ENCODE measurements at regions not wholly inside any gene's neighbourhood (a gene's known extent, or its start where the extent isn't known, plus 50 kb on each side); places are given as distances from the start of the nearest gene placed in this dataset.

GRCh38 chr10:130458509-130458908 is 322.3 kb downstream of the GLRX3 start:
- Histone ChIP-seq H2BK120ac (ENCODE audit: low read depth, low read length) (no peak overlapping the region), H3K18ac (ENCODE audit: low read depth, low read length) (no peak overlapping the region), H2BK5ac (ENCODE audit: low read depth, low read length, poor library complexity, severe bottlenecking) (no peak overlapping the region), H4K8ac (ENCODE audit: low read depth in 2 of 2, low read length in 2 of 2) (no peak overlapping the region), H3K9ac (ENCODE audit: low read depth, low read length) (no peak overlapping the region), H3K79me1 (ENCODE audit: low read depth in 1 of 2, low read length in 2 of 2) (no peaks in the 10 kb centered on the region), H3K4ac (ENCODE audit: low read depth, low read length) (no peak overlapping the region), H3K14ac (replicated peaks; ENCODE audit: low read depth, low read length) (no peak overlapping the region), H2AK5ac (ENCODE audit: low read depth, low read length) (no peak overlapping the region), H4K20me1 (ENCODE audit: insufficient read depth, low read length) (no peaks in the 10 kb centered on the region), H4K5ac (ENCODE audit: low read depth, low read length) (no peak overlapping the region), H3K4me1 (ENCODE audit: control insufficient read depth, insufficient read depth, low read length) (no peaks in the 10 kb centered on the region), H2BK20ac (ENCODE audit: low read depth, low read length) (no peak overlapping the region), H4K91ac (ENCODE audit: insufficient read depth, low read depth, low read length) (no peak overlapping the region), H3K27me3 (ENCODE audit: control insufficient read depth, insufficient read depth, low read length) (no peaks in the 10 kb centered on the region), H3K4me3 (ENCODE audit: insufficient read depth, low read depth, low read length) (no peak overlapping the region), H3K56ac (ENCODE audit: extremely low read depth, insufficient read depth, low read length) (no peak overlapping the region), H3K36me3 (ENCODE audit: control insufficient read depth, insufficient read depth, low read length) (no peaks in the 10 kb centered on the region), H3K9me1 (ENCODE audit: insufficient read depth, low read length) (no peaks in the 10 kb centered on the region), H2AFZ (replicated peaks; ENCODE audit: low read length, poor library complexity) (no peak overlapping the region), H3K23ac (ENCODE audit: low read depth, low read length) (no peak overlapping the region), H3K9me3 (ENCODE audit: control insufficient read depth, insufficient read depth, low read length) (peaks cover 43% of the 10 kb centered on the region), H2AK9ac (replicated peaks; ENCODE audit: low read depth, low read length, poor library complexity) (no peak overlapping the region), H3K27ac (ENCODE audit: insufficient read depth, low read length) (no peak overlapping the region), H2BK15ac (ENCODE audit: low read depth, low read length) (no peak overlapping the region), H3K4me2 (ENCODE audit: low read depth, low read length) (no peak overlapping the region)
- dilution Hi-C loops (cut with HindIII; ENCODE audit: low sequenced_read_pairs, unreplicated experiment), result no loop called here
- DNase-seq (no peak), ATAC-seq (ENCODE audit: low read depth) (no peak)
- in situ Hi-C loops (cut with MboI; ENCODE audit: low sequenced_read_pairs), result no loop called here
- CTCF ChIA-PET, result no interaction called here
- intact Hi-C loops (cut with micrococcal nuclease), result no loop called here
- TF ChIP-seq, protein P1, sequence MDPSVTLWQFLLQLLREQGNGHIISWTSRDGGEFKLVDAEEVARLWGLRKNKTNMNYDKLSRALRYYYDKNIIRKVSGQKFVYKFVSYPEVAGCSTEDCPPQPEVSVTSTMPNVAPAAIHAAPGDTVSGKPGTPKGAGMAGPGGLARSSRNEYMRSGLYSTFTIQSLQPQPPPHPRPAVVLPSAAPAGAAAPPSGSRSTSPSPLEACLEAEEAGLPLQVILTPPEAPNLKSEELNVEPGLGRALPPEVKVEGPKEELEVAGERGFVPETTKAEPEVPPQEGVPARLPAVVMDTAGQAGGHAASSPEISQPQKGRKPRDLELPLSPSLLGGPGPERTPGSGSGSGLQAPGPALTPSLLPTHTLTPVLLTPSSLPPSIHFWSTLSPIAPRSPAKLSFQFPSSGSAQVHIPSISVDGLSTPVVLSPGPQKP (IDR thresholded peaks at IDR 0.05; ENCODE audit: borderline replicate concordance, low read depth, low read length), result no peak
- no peak for TF ChIP-seq NFE2L2 (IDR thresholded peaks at IDR 0.05; ENCODE audit: low read depth, low read length)
- no peak for TF ChIP-seq MAFK (IDR thresholded peaks at IDR 0.05; ENCODE audit: low read depth, low read length)
- no peak for TF ChIP-seq CHD1 (IDR thresholded peaks at IDR 0.05; ENCODE audit: low read depth, low read length)
- POLR2A ChIA-PET (ENCODE audit: unreplicated experiment), result no interaction called here
- no TSS peak for BruUV-seq (replicated peaks)
- WGBS, 2 experiments (ENCODE audit: extremely low coverage in 2 of 2, insufficient read length in 1 of 2), result 0% methylated on average over 1 of the region's 4 CpGs; no CpG with 5 or more reads in 1 of the 2 experiments
